ENCODE measurements at regions not wholly inside any gene's neighbourhood (a gene's known extent, or its start where the extent isn't known, plus 50 kb on each side); places are given as distances from the start of the nearest gene placed in this dataset.

GRCh38 chr4:41323706-41324105, 67.0 kb downstream of the UCHL1 start:
- Histone ChIP-seq H3K27ac (ENCODE audit: control insufficient read depth, insufficient read depth) (no peak overlapping the region), H3K4me3 (no peak overlapping the region), H3K9ac (ENCODE audit: control insufficient read depth, insufficient read depth, low read length) (no peak overlapping the region), H3K9me3 (replicated peaks; ENCODE audit: control insufficient read depth, insufficient read depth, low read length) (no peaks in the 10 kb centered on the region; the same call in none of the 3 replicates), H3K4me2 (ENCODE audit: control insufficient read depth, insufficient read depth) (no peak overlapping the region), H3K79me2 (ENCODE audit: control insufficient read depth, insufficient read depth, low read length) (no peaks in the 10 kb centered on the region), H3K4me1 (ENCODE audit: control insufficient read depth, insufficient read depth, low read length) (no peaks in the 10 kb centered on the region), H2AFZ (ENCODE audit: control insufficient read depth, low read depth, low read length) (no peak overlapping the region), H3K36me3 (ENCODE audit: control insufficient read depth in 2 of 2, insufficient read depth in 2 of 2, low read length in 1 of 2) (no peaks in the 10 kb centered on the region), H4K20me1 (ENCODE audit: control insufficient read depth, insufficient read depth) (no peaks in the 10 kb centered on the region), H3K27me3 (replicated peaks in 1 of 2; ENCODE audit: control insufficient read depth in 2 of 2, insufficient read depth in 2 of 2, low read length in 1 of 2) (no peaks in the 10 kb centered on the region)
- ChIA-PET CTCF (interaction anchor here (1.2 kb wide), 1 partner anchor 44 kb away, joined by 3 read pairs; no protein-coding TSS in a partner anchor), POLR2A (no interaction called here), SMC1A (ENCODE audit: uncharacterized antibody, unreplicated experiment) (no interaction called here), RAD21 (ENCODE audit: unreplicated experiment) (no interaction called here)
- in situ Hi-C loops (cut with MboI), result loop anchor here (25.0 kb wide), 1 partner anchor 89 kb away; no protein-coding TSS in a partner anchor
- no peak for FAIRE-seq
- 60% methylated on average over 2 of the region's 2 CpGs for WGBS (ENCODE audit: insufficient coverage, insufficient replicate concordance, low lambda C conversion rate, missing lambda C conversion rate)
- no peak for DNase-seq (ENCODE audit: low read depth, low spot score)
- no peak for ATAC-seq
- TF ChIP-seq E2F4 (IDR thresholded peaks at IDR 0.05; ENCODE audit: low read depth, low read length) (no peak), NBN (IDR thresholded peaks at IDR 0.05) (no peak), TAF1 (IDR thresholded peaks at IDR 0.05; ENCODE audit: borderline replicate concordance, low read depth, low read length) (no peak), BACH1 (IDR thresholded peaks at IDR 0.05; ENCODE audit: borderline replicate concordance) (no peak), POLR2AphosphoS5 (IDR thresholded peaks at IDR 0.05; ENCODE audit: low read length) (no peak), RCOR1 (conservative IDR thresholded peaks at IDR 0.05; ENCODE audit: low read depth, low read length) (no peak), SP1 (IDR thresholded peaks at IDR 0.05; ENCODE audit: low read depth, low read length) (no peak), HDGF (IDR thresholded peaks at IDR 0.05) (no peak), NR2C2 (IDR thresholded peaks at IDR 0.05; ENCODE audit: borderline replicate concordance, control insufficient read depth, insufficient read length, low read depth) (no peak), MAX (IDR thresholded peaks at IDR 0.05; ENCODE audit: low read depth, low read length) (no peak), SIN3A (IDR thresholded peaks at IDR 0.05; ENCODE audit: low read depth, low read length) (no peak), BRCA1 (IDR thresholded peaks at IDR 0.05; ENCODE audit: low read depth, low read length) (no peak), SIX5 (IDR thresholded peaks at IDR 0.05; ENCODE audit: low read depth, low read length, severe bottlenecking) (no peak), NFYA (IDR thresholded peaks at IDR 0.05; ENCODE audit: borderline replicate concordance, low read depth, low read length) (no peak), ZNF207 (IDR thresholded peaks at IDR 0.05; ENCODE audit: borderline replicate concordance) (no peak), ZNF24 (IDR thresholded peaks at IDR 0.05) (no peak), MEF2B (IDR thresholded peaks at IDR 0.05; ENCODE audit: partially characterized antibody, poor library complexity, severe bottlenecking) (no peak), NFYB (IDR thresholded peaks at IDR 0.05; ENCODE audit: insufficient read depth, low read depth, low read length) (no peak), JUNB (IDR thresholded peaks at IDR 0.05) (no peak)
- intact Hi-C loops (cut with micrococcal nuclease; ENCODE audit: unreplicated experiment), result no loop called here
- no TSS peak for BruUV-seq (replicated peaks)
